T-helper 9 cell (primary cell): ENCODE measurements at regions not wholly inside any gene's neighbourhood (a gene's known extent, or its start where the extent isn't known, plus 50 kb on each side); places are given as distances from the start of the nearest gene placed in this dataset.
A peak's percentile ranks its signal among the peaks of the same experiment; 100 is the strongest.
"Not testable (repeated sequence)": the region's sequence is repeated elsewhere in the genome, so short reads cannot be mapped to it uniquely, and the experiment has no call there.

Source experiments
- DNase-seq: peaks from one replicate; pipeline ENCODE4 v3.0.0-alpha.2; 2020

GRCh38 chr15:30470601-30471365 lies 56.7 kb upstream of the GOLGA8R start:
- DNase-seq = peak; percentile 36

GRCh38 chr15:30471366-30471749 lies 57.3 kb upstream of the GOLGA8R start:
- DNase-seq = not testable (repeated sequence)

- not testable (repeated sequence) for DNase-seq
These were observed 57.9 kb upstream of the GOLGA8R start for GRCh38 chr15:30471817-30472551.

- DNase-seq = not testable (repeated sequence)
These were observed 67.0 kb upstream of the GOLGA8Q start for GRCh38 chr15:30484887-30485286.

- DNase-seq = not testable (repeated sequence)
These were observed 62.6 kb upstream of the GOLGA8Q start for GRCh38 chr15:30489237-30489636.

- not testable (repeated sequence) for DNase-seq
These were observed 61.5 kb upstream of the GOLGA8Q start for GRCh38 chr15:30490334-30490733.

- not testable (repeated sequence) for DNase-seq
These were observed 57.9 kb upstream of the GOLGA8Q start for GRCh38 chr15:30493947-30494346.

GRCh38 chr15:30497275-30497674 lies 54.6 kb upstream of the GOLGA8Q start:
- not testable (repeated sequence) for DNase-seq

- not testable (repeated sequence) for DNase-seq
These were observed 52.6 kb upstream of the GOLGA8Q start for GRCh38 chr15:30499233-30499632.

- DNase-seq = not testable (repeated sequence)
These were observed 51.3 kb upstream of the GOLGA8Q start for GRCh38 chr15:30500511-30500910.
